GM12878 (cell line): ENCODE measurements at regions not wholly inside any gene's neighbourhood (a gene's known extent, or its start where the extent isn't known, plus 50 kb on each side); places are given as distances from the start of the nearest gene placed in this dataset.

ENCODE experiments used
- ATAC-seq: fragments of 200-7000 bp; cut with Tn5 transposase; 3 replicates; pipeline ENCODE4 v1.9.1; 2020; ENCODE audit warnings: mild to moderate bottlenecking, moderate library complexity
- BruUV-seq: library from RNA; stranded (reverse); fragments of 400-500 nt; replicated peaks from 2 replicates; lab custom pipeline; 2021; lab: Mats Ljungman, UMichigan
- CTCF ChIA-PET: fragments of 300-600 bp; sonication (Branson Sonifier 250); formaldehyde crosslinking; extraction: SDS; loops from one replicate; lab custom pipeline; 2021; ENCODE audit warnings: inconsistent platforms; lab: Yijun Ruan, JAX
- POLR2A ChIA-PET: fragments of 350-600 bp; formaldehyde crosslinking; extraction: SDS; loops from one replicate; lab custom pipeline; 2021; ENCODE audit warnings: inconsistent platforms; lab: Charles Lee
- RAD21 ChIA-PET: fragments of 300-600 bp; sonication (Branson Sonifier 250); formaldehyde crosslinking; loops from one replicate; lab custom pipeline; 2023; ENCODE audit warnings: antibody characterized with exemption; ENCODE audit not compliant: unreplicated experiment; lab: Charles Lee
- SMC1A ChIA-PET: fragments of 300-600 bp; sonication (Branson Sonifier 250); formaldehyde crosslinking; loops from one replicate; lab custom pipeline; 2023; ENCODE audit not compliant: unreplicated experiment, uncharacterized antibody; lab: Charles Lee
- DNase-seq: peaks from one replicate; pipeline ENCODE4 v3.0.0-alpha.2; 2011; ENCODE audit warnings: low read depth, low spot score
- FAIRE-seq: peaks from 3 replicates; lab custom pipeline; 2011; peaks lifted over from hg19 to GRCh38; lab: Jason Lieb, UNC
- H2AFZ ChIP-seq: 2 replicates; pipeline ENCODE4 v1.6.0; 2011; ENCODE audit warnings: low read depth, low read length, control low read depth; ENCODE audit not compliant: control insufficient read depth
- H3K27ac ChIP-seq: 2 replicates; pipeline ENCODE4 v1.5.1; 2011; ENCODE audit warnings: control low read depth; ENCODE audit not compliant: control insufficient read depth, insufficient read depth
- H3K27me3 ChIP-seq, 2 experiments: replicated peaks in 1 of 2; 2 replicates each; pipeline versions ENCODE4 v1.6.0 to v1.6.1; 2011; ENCODE audit warnings: low read length in 1 of 2; ENCODE audit not compliant: control insufficient read depth in 2 of 2, insufficient read depth in 2 of 2
- H3K36me3 ChIP-seq, 2 experiments: 2 replicates each; pipeline ENCODE4 v1.5.1; 2011; ENCODE audit warnings: low read length in 1 of 2; ENCODE audit not compliant: control insufficient read depth in 2 of 2, insufficient read depth in 2 of 2
- H3K4me1 ChIP-seq: 2 replicates; pipeline ENCODE4 v1.6.1; 2011; ENCODE audit warnings: mild to moderate bottlenecking, low read length, moderate library complexity, mixed read lengths; ENCODE audit not compliant: control insufficient read depth, insufficient read depth
- H3K4me2 ChIP-seq: 2 replicates; pipeline ENCODE4 v1.6.0; 2011; ENCODE audit warnings: control low read depth; ENCODE audit not compliant: control insufficient read depth, insufficient read depth
- H3K4me3 ChIP-seq: fragments of 200-600 bp; sonication (generic); 2 replicates; pipeline ENCODE4 v1.5.1; 2016
- H3K79me2 ChIP-seq: 2 replicates; pipeline ENCODE4 v1.6.0; 2011; ENCODE audit warnings: low read length; ENCODE audit not compliant: control insufficient read depth, insufficient read depth
- H3K9ac ChIP-seq: 2 replicates; pipeline ENCODE4 v1.8.0; 2011; ENCODE audit warnings: low read length, control low read depth, mixed read lengths; ENCODE audit not compliant: control insufficient read depth, insufficient read depth
- H3K9me3 ChIP-seq: replicated peaks from 3 replicates; pipeline ENCODE4 v1.5.1; 2011; ENCODE audit warnings: mild to moderate bottlenecking, low read length; ENCODE audit not compliant: control insufficient read depth, insufficient read depth
- H4K20me1 ChIP-seq: 2 replicates; pipeline ENCODE4 v1.6.0; 2011; ENCODE audit not compliant: control insufficient read depth, insufficient read depth
- BCL11A ChIP-seq: IDR thresholded peaks from 2 replicates; pipeline ENCODE4 v1.6.1; 2011; ENCODE audit warnings: low read depth, low read length
- DPF2 ChIP-seq: fragments of 450-650 bp; IDR thresholded peaks from 2 replicates; pipeline ENCODE4 v1.6.1; 2017; ENCODE audit warnings: mild to moderate bottlenecking
- EGR1 ChIP-seq, 2 experiments: IDR thresholded peaks; 1 replicate in 1 of 2; 2 replicates in 1 of 2; pipeline ENCODE4 v1.6.1; 2011 to 2012; ENCODE audit warnings: low read depth in 2 of 2, low read length in 2 of 2, borderline replicate concordance in 1 of 2, mild to moderate bottlenecking in 1 of 2, moderate library complexity in 1 of 2
- EZH2 ChIP-seq: IDR thresholded peaks from 2 replicates; pipeline ENCODE4 v1.6.1; 2012; ENCODE audit warnings: low read depth, mild to moderate bottlenecking, control low read depth, inconsistent platforms, low read length, borderline replicate concordance; ENCODE audit not compliant: control insufficient read depth
- GABPA ChIP-seq: IDR thresholded peaks from 2 replicates; pipeline ENCODE4 v1.6.1; 2014; ENCODE audit warnings: antibody characterized with exemption, low read depth, mild to moderate bottlenecking, inconsistent platforms
- JUND ChIP-seq: IDR thresholded peaks from 2 replicates; pipeline ENCODE4 v1.6.1; 2012; ENCODE audit warnings: low read depth, mild to moderate bottlenecking, low read length, improper control_type of control experiment, moderate library complexity
- MEF2B ChIP-seq: fragments of 450-650 bp; IDR thresholded peaks from 2 replicates; pipeline ENCODE4 v1.6.1; 2018; ENCODE audit warnings: mild to moderate bottlenecking, moderate library complexity; ENCODE audit not compliant: partially characterized antibody, poor library complexity, severe bottlenecking
- PML ChIP-seq: IDR thresholded peaks from 2 replicates; pipeline ENCODE4 v1.6.1; 2012; ENCODE audit warnings: low read length, inconsistent platforms
- POLR2AphosphoS2 ChIP-seq: IDR thresholded peaks from 2 replicates; pipeline ENCODE4 v1.6.1; 2011; ENCODE audit warnings: low read depth, mild to moderate bottlenecking, low read length, improper control_type of control experiment, moderate library complexity
- RAD51 ChIP-seq: fragments of 450-650 bp; IDR thresholded peaks from 2 replicates; pipeline ENCODE4 v1.6.1; 2016; ENCODE audit warnings: moderate library complexity, mild to moderate bottlenecking, inconsistent platforms
- ZZZ3 ChIP-seq: IDR thresholded peaks from 2 replicates; pipeline ENCODE4 v1.6.1; 2011; ENCODE audit warnings: low read depth; ENCODE audit not compliant: control insufficient read depth, insufficient read length
- WGBS: methylation state at CpG from one replicate; pipeline ENCODE4 v1.1.6; 2016; ENCODE audit warnings: low lambda C conversion rate; ENCODE audit not compliant: insufficient replicate concordance, insufficient coverage; ENCODE audit errors: missing lambda C conversion rate; 5-methylcytosine and 5-hydroxymethylcytosine counted together
- in situ Hi-C: fragments of 300-500 bp; cut with MboI; formaldehyde crosslinking; loops from 9 replicates; pipeline ENCODE4 v1.14.3; 2018; ENCODE audit warnings: mixed read lengths
- intact Hi-C: fragments of 100-400 bp; cut with micrococcal nuclease; formaldehyde crosslinking; loops from one replicate; pipeline ENCODE4 v1.14.2; 2022; ENCODE audit not compliant: unreplicated experiment
- TF ChIP-seq, protein P1 (sequence below): IDR thresholded peaks from 2 replicates; pipeline ENCODE4 v1.6.1; 2012; ENCODE audit warnings: mild to moderate bottlenecking, low read depth, low read length
- TF ChIP-seq, protein P2 (sequence below): fragments of 150-350 bp; IDR thresholded peaks from 2 replicates; pipeline ENCODE4 v1.6.1; 2014; ENCODE audit warnings: mild to moderate bottlenecking, low read depth, low read length
- TF ChIP-seq, protein P3 (sequence below): IDR thresholded peaks from 2 replicates; pipeline ENCODE4 v1.6.1; 2011; ENCODE audit warnings: mild to moderate bottlenecking, low read depth, low read length, moderate library complexity; ENCODE audit not compliant: insufficient replicate concordance

GRCh38 chr1:99457381-99458165 is 188.3 kb upstream of the PALMD start (continued):
- TF ChIP-seq GABPA (no peak), EZH2 (no peak)

- no peak for DNase-seq
- Histone ChIP-seq H4K20me1 (no peaks in the 10 kb centered on the region), H3K27me3 (no peaks in the 10 kb centered on the region; a peak in 1 of 4 replicates), H3K27ac (no peak overlapping the region), H3K4me2 (no peak overlapping the region), H3K9me3 (no peaks in the 10 kb centered on the region), H3K4me1 (no peaks in the 10 kb centered on the region), H3K79me2 (no peaks in the 10 kb centered on the region), H2AFZ (no peak overlapping the region), H3K4me3 (no peak overlapping the region), H3K36me3 (no peaks in the 10 kb centered on the region), H3K9ac (no peak overlapping the region)
- RAD21 ChIA-PET: no interaction called here
- POLR2A ChIA-PET: no interaction called here
- no TSS peak for BruUV-seq
- SMC1A ChIA-PET: no interaction called here
- CTCF ChIA-PET: interaction anchor here (1.2 kb wide), 1 partner anchor 26 kb away, joined by 3 read pairs; no protein-coding TSS in a partner anchor
- no peak for ATAC-seq
- no peak for FAIRE-seq
- in situ Hi-C loops: no loop called here
- intact Hi-C loops: loop anchor here (5.0 kb wide), 1 partner anchor 679 kb away; no protein-coding TSS in a partner anchor
- TF ChIP-seq, protein P1, sequence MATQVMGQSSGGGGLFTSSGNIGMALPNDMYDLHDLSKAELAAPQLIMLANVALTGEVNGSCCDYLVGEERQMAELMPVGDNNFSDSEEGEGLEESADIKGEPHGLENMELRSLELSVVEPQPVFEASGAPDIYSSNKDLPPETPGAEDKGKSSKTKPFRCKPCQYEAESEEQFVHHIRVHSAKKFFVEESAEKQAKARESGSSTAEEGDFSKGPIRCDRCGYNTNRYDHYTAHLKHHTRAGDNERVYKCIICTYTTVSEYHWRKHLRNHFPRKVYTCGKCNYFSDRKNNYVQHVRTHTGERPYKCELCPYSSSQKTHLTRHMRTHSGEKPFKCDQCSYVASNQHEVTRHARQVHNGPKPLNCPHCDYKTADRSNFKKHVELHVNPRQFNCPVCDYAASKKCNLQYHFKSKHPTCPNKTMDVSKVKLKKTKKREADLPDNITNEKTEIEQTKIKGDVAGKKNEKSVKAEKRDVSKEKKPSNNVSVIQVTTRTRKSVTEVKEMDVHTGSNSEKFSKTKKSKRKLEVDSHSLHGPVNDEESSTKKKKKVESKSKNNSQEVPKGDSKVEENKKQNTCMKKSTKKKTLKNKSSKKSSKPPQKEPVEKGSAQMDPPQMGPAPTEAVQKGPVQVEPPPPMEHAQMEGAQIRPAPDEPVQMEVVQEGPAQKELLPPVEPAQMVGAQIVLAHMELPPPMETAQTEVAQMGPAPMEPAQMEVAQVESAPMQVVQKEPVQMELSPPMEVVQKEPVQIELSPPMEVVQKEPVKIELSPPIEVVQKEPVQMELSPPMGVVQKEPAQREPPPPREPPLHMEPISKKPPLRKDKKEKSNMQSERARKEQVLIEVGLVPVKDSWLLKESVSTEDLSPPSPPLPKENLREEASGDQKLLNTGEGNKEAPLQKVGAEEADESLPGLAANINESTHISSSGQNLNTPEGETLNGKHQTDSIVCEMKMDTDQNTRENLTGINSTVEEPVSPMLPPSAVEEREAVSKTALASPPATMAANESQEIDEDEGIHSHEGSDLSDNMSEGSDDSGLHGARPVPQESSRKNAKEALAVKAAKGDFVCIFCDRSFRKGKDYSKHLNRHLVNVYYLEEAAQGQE: no peak
- TF ChIP-seq MEF2B: no peak
- TF ChIP-seq, protein P2, sequence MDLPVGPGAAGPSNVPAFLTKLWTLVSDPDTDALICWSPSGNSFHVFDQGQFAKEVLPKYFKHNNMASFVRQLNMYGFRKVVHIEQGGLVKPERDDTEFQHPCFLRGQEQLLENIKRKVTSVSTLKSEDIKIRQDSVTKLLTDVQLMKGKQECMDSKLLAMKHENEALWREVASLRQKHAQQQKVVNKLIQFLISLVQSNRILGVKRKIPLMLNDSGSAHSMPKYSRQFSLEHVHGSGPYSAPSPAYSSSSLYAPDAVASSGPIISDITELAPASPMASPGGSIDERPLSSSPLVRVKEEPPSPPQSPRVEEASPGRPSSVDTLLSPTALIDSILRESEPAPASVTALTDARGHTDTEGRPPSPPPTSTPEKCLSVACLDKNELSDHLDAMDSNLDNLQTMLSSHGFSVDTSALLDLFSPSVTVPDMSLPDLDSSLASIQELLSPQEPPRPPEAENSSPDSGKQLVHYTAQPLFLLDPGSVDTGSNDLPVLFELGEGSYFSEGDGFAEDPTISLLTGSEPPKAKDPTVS: no peak
- TF ChIP-seq JUND: no peak
- no peak for TF ChIP-seq PML
- TF ChIP-seq EGR1 (IDR thresholded peaks at IDR 0.05; ENCODE audit: borderline replicate concordance in 1 of 2, low read depth in 2 of 2, low read length in 2 of 2): no peak
- no peak for TF ChIP-seq RAD51
- TF ChIP-seq ZZZ3: no peak
- TF ChIP-seq, protein P3, sequence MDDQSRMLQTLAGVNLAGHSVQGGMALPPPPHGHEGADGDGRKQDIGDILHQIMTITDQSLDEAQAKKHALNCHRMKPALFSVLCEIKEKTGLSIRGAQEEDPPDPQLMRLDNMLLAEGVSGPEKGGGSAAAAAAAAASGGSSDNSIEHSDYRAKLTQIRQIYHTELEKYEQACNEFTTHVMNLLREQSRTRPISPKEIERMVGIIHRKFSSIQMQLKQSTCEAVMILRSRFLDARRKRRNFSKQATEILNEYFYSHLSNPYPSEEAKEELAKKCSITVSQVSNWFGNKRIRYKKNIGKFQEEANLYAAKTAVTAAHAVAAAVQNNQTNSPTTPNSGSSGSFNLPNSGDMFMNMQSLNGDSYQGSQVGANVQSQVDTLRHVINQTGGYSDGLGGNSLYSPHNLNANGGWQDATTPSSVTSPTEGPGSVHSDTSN: no peak
- no peak for TF ChIP-seq DPF2
- no peak for TF ChIP-seq BCL11A
- TF ChIP-seq POLR2AphosphoS2: no peak
- 48% methylated on average over 2 of the region's 2 CpGs for WGBS
Observed at GRCh38 chr1:99461499-99461898, 184.4 kb upstream of the PALMD start.
